A673 (cell line): ENCODE measurements at regions not wholly inside any gene's neighbourhood (a gene's known extent, or its start where the extent isn't known, plus 50 kb on each side); places are given as distances from the start of the nearest gene placed in this dataset.

Experiments
- EZH2 ChIP-seq: fragments of 200-600 bp; sonication (generic); IDR thresholded peaks from 2 replicates; pipeline ENCODE4 v1.6.1; 2017; ENCODE audit warnings: borderline replicate concordance, low read depth, mild to moderate bottlenecking, mixed read lengths, antibody characterized with exemption, low read length; ENCODE audit not compliant: poor library complexity, severe bottlenecking
- TF ChIP-seq, protein P1 (sequence below): fragments of 300-800, 200-600 bp; sonication (generic); conservative IDR thresholded peaks from 2 replicates; pipeline ENCODE4 v1.5.1; 2017; ENCODE audit warnings: low read depth, mild to moderate bottlenecking, antibody characterized with exemption, low read length, moderate library complexity, mixed read lengths

- TF ChIP-seq, protein P1, sequence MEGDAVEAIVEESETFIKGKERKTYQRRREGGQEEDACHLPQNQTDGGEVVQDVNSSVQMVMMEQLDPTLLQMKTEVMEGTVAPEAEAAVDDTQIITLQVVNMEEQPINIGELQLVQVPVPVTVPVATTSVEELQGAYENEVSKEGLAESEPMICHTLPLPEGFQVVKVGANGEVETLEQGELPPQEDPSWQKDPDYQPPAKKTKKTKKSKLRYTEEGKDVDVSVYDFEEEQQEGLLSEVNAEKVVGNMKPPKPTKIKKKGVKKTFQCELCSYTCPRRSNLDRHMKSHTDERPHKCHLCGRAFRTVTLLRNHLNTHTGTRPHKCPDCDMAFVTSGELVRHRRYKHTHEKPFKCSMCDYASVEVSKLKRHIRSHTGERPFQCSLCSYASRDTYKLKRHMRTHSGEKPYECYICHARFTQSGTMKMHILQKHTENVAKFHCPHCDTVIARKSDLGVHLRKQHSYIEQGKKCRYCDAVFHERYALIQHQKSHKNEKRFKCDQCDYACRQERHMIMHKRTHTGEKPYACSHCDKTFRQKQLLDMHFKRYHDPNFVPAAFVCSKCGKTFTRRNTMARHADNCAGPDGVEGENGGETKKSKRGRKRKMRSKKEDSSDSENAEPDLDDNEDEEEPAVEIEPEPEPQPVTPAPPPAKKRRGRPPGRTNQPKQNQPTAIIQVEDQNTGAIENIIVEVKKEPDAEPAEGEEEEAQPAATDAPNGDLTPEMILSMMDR = no peak
- TF ChIP-seq EZH2 = no peak
Observed at GRCh38 chr4:90028460-90028859, 98.7 kb upstream of the CCSER1 start.
